SKM-1 (cell line): ENCODE measurements at regions not wholly inside any gene's neighbourhood (a gene's known extent, or its start where the extent isn't known, plus 50 kb on each side); places are given as distances from the start of the nearest gene placed in this dataset.
"Not testable (repeated sequence)": the region's sequence is repeated elsewhere in the genome, so short reads cannot be mapped to it uniquely, and the experiment has no call there.

ENCODE experiments used
- DNase-seq: peaks from one replicate; lab custom pipeline; 2025; ENCODE audit not compliant: unreplicated experiment; lab: John Stamatoyannopoulos, UW

GRCh38 chr7:67301667-67302066 is 305.0 kb downstream of the TYW1 start:
- no peak for DNase-seq

GRCh38 chr7:67302113-67303039 is 305.7 kb downstream of the TYW1 start:
- peak; percentile 91 for DNase-seq

- not testable (repeated sequence) for DNase-seq
Measured at GRCh38 chr7:67304846-67305245, 308.2 kb downstream of the TYW1 start.

GRCh38 chr7:67306331-67306730 is 309.7 kb downstream of the TYW1 start:
- no peak for DNase-seq

- DNase-seq = no peak
Measured at GRCh38 chr7:67309764-67310549, 313.3 kb downstream of the TYW1 start.

- no peak for DNase-seq
Measured at GRCh38 chr7:67311901-67312300, 315.3 kb downstream of the TYW1 start.

- no peak for DNase-seq
Measured at GRCh38 chr7:67313213-67313612, 316.6 kb downstream of the TYW1 start.

- DNase-seq = not testable (repeated sequence)
Measured at GRCh38 chr7:67316902-67317301, 320.3 kb downstream of the TYW1 start.

- not testable (repeated sequence) for DNase-seq
Measured at GRCh38 chr7:67328257-67328656, 331.6 kb downstream of the TYW1 start.

- DNase-seq = not testable (repeated sequence)
Measured at GRCh38 chr7:67335165-67335564, 338.5 kb downstream of the TYW1 start.

- not testable (repeated sequence) for DNase-seq
Measured at GRCh38 chr7:67335663-67336062, 339.0 kb downstream of the TYW1 start.

GRCh38 chr7:67338545-67338944 is 341.9 kb downstream of the TYW1 start:
- not testable (repeated sequence) for DNase-seq

- no peak for DNase-seq
Measured at GRCh38 chr7:67341153-67341768, 344.6 kb downstream of the TYW1 start.

- DNase-seq = no peak
Measured at GRCh38 chr7:67343114-67343513, 346.5 kb downstream of the TYW1 start.

GRCh38 chr7:67343572-67343971 is 346.9 kb downstream of the TYW1 start:
- DNase-seq = no peak

GRCh38 chr7:67344481-67345193 is 348.0 kb downstream of the TYW1 start:
- DNase-seq = no peak

GRCh38 chr7:67346126-67346525 is 349.5 kb downstream of the TYW1 start:
- no peak for DNase-seq

- DNase-seq = no peak
Measured at GRCh38 chr7:67346876-67347275, 350.2 kb downstream of the TYW1 start.

GRCh38 chr7:67348171-67348570 is 351.5 kb downstream of the TYW1 start:
- DNase-seq = no peak

GRCh38 chr7:67357653-67358052 is 361.0 kb downstream of the TYW1 start:
- not testable (repeated sequence) for DNase-seq

GRCh38 chr7:67358316-67358715 is 361.7 kb downstream of the TYW1 start:
- DNase-seq = not testable (repeated sequence)
